ENCODE measurements at regions not wholly inside any gene's neighbourhood (a gene's known extent, or its start where the extent isn't known, plus 50 kb on each side); places are given as distances from the start of the nearest gene placed in this dataset.
"Not testable (repeated sequence)": the region's sequence is repeated elsewhere in the genome, so short reads cannot be mapped to it uniquely, and the experiment has no call there.

- H3K4me3 ChIP-seq (ENCODE audit: low read depth, low read length): no peak overlapping the region
- TF ChIP-seq CTCF (IDR thresholded peaks at IDR 0.05; ENCODE audit: borderline replicate concordance, insufficient read depth, low read depth, low read length): no peak
These were observed 1231.8 kb downstream of the CDH11 start for GRCh38 chr16:63890081-63890480.

GRCh38 chr16:63883091-63883490 lies 1238.8 kb downstream of the CDH11 start:
- no peak for TF ChIP-seq CTCF (IDR thresholded peaks at IDR 0.05; ENCODE audit: borderline replicate concordance, insufficient read depth, low read depth, low read length)
- no peak overlapping the region for H3K4me3 ChIP-seq (ENCODE audit: low read depth, low read length)

GRCh38 chr16:63882576-63882975 lies 1239.3 kb downstream of the CDH11 start:
- no peak overlapping the region for H3K4me3 ChIP-seq (ENCODE audit: low read depth, low read length)
- TF ChIP-seq CTCF (IDR thresholded peaks at IDR 0.05; ENCODE audit: borderline replicate concordance, insufficient read depth, low read depth, low read length): no peak

- H3K4me3 ChIP-seq (ENCODE audit: low read depth, low read length): no peak overlapping the region
- TF ChIP-seq CTCF (IDR thresholded peaks at IDR 0.05; ENCODE audit: borderline replicate concordance, insufficient read depth, low read depth, low read length): no peak
These were observed 1240.9 kb downstream of the CDH11 start for GRCh38 chr16:63880948-63881347.

- H3K4me3 ChIP-seq (ENCODE audit: low read depth, low read length): no peak overlapping the region
- TF ChIP-seq CTCF (IDR thresholded peaks at IDR 0.05; ENCODE audit: borderline replicate concordance, insufficient read depth, low read depth, low read length): no peak
These were observed 1244.5 kb downstream of the CDH11 start for GRCh38 chr16:63877401-63877800.

GRCh38 chr16:63876103-63876502 lies 1245.8 kb downstream of the CDH11 start:
- TF ChIP-seq CTCF (IDR thresholded peaks at IDR 0.05; ENCODE audit: borderline replicate concordance, insufficient read depth, low read depth, low read length): no peak
- no peak overlapping the region for H3K4me3 ChIP-seq (ENCODE audit: low read depth, low read length)

GRCh38 chr16:63860700-63861099 lies 1261.2 kb downstream of the CDH11 start:
- not testable (repeated sequence) for H3K4me3 ChIP-seq (ENCODE audit: low read depth, low read length)

GRCh38 chr16:63856537-63856936 lies 1265.3 kb downstream of the CDH11 start:
- no peak for TF ChIP-seq CTCF (IDR thresholded peaks at IDR 0.05; ENCODE audit: borderline replicate concordance, insufficient read depth, low read depth, low read length)
- H3K4me3 ChIP-seq (ENCODE audit: low read depth, low read length): no peak overlapping the region

All from GM12875 (cell line).